Endothelial cell of umbilical vein (primary cell): ENCODE measurements at regions not wholly inside any gene's neighbourhood (a gene's known extent, or its start where the extent isn't known, plus 50 kb on each side); places are given as distances from the start of the nearest gene placed in this dataset.

Experiments used
- BruUV-seq: library from RNA; stranded (reverse); fragments of 400-500 nt; replicated peaks from 2 replicates; lab custom pipeline; 2021; lab: Mats Ljungman, UMichigan
- CTCF ChIA-PET: fragments of 300-600, 350-600 bp; sonication (Branson Sonifier 250); formaldehyde crosslinking; loops from one replicate; lab custom pipeline; 2021; ENCODE audit warnings: antibody characterized with exemption, inconsistent platforms; lab: Charles Lee
- POLR2A ChIA-PET: fragments of 300-600, 350-600 bp; sonication (Branson Sonifier 250); formaldehyde crosslinking; loops from one replicate; lab custom pipeline; 2021; ENCODE audit warnings: antibody characterized with exemption, inconsistent platforms; lab: Charles Lee
- DNase-seq: peaks from one replicate; pipeline ENCODE4 v3.0.0-alpha.2; 2011; ENCODE audit warnings: low read depth, low spot score
- FAIRE-seq: peaks from 2 replicates; lab custom pipeline; 2011; peaks lifted over from hg19 to GRCh38; lab: Jason Lieb, UNC
- H2AFZ ChIP-seq: 2 replicates; pipeline ENCODE4 v1.6.0; 2012; ENCODE audit warnings: low read depth, low read length, control low read depth, inconsistent platforms
- H3K27ac ChIP-seq: 2 replicates; pipeline ENCODE4 v1.5.1; 2011; ENCODE audit warnings: low read depth, mild to moderate bottlenecking, control low read depth, low read length, moderate library complexity; ENCODE audit not compliant: insufficient read depth
- H3K27me3 ChIP-seq, 2 experiments: 2 replicates each; pipeline versions ENCODE4 v1.6.0 to v1.6.1; 2011; ENCODE audit warnings: low read length in 2 of 2, mixed read lengths in 1 of 2; ENCODE audit not compliant: control insufficient read depth in 2 of 2, insufficient read depth in 2 of 2
- H3K36me3 ChIP-seq, 2 experiments: 2 replicates in 1 of 2; 3 replicates in 1 of 2; pipeline ENCODE4 v1.5.1; 2011; ENCODE audit warnings: low read length in 2 of 2, mild to moderate bottlenecking in 1 of 2, moderate library complexity in 1 of 2; ENCODE audit not compliant: control insufficient read depth in 2 of 2, insufficient read depth in 2 of 2; ENCODE audit errors: extremely low read depth in 1 of 2
- H3K4me1 ChIP-seq: 3 replicates; pipeline ENCODE4 v1.5.1; 2011; ENCODE audit warnings: mild to moderate bottlenecking, low read length; ENCODE audit not compliant: control insufficient read depth, insufficient read depth; ENCODE audit errors: extremely low read depth
- H3K4me2 ChIP-seq: 2 replicates; pipeline ENCODE4 v1.6.1; 2011; ENCODE audit warnings: low read length, control low read depth, mixed read lengths; ENCODE audit not compliant: insufficient read depth
- H3K4me3 ChIP-seq, 3 experiments: fragments of 200-600 bp in 1 of 3; sonication (generic), shearing (Covaris generic) in 1 of 3; replicated peaks in 1 of 3; 2 replicates each; pipeline ENCODE4 v1.5.1; 2011 to 2016; ENCODE audit warnings: control low read depth in 3 of 3, low read length in 3 of 3, mild to moderate bottlenecking in 2 of 3, inconsistent platforms in 1 of 3, low read depth in 1 of 3, moderate library complexity in 1 of 3; ENCODE audit not compliant: insufficient read depth in 1 of 3
- H3K79me2 ChIP-seq: 2 replicates; pipeline ENCODE4 v1.6.0; 2012; ENCODE audit warnings: low read length, inconsistent platforms; ENCODE audit not compliant: control insufficient read depth, insufficient read depth
- H3K9ac ChIP-seq: replicated peaks from 2 replicates; pipeline ENCODE3; 2011; ENCODE audit warnings: low read length, control low read depth; ENCODE audit not compliant: insufficient read depth; ENCODE audit errors: extremely low read depth
- H3K9me1 ChIP-seq: replicated peaks from 3 replicates; pipeline ENCODE4 v1.6.0; 2011; ENCODE audit warnings: mild to moderate bottlenecking, low read length; ENCODE audit not compliant: control insufficient read depth, insufficient read depth; ENCODE audit errors: extremely low read depth
- H3K9me3 ChIP-seq: replicated peaks from 2 replicates; pipeline ENCODE4 v1.5.1; 2012; ENCODE audit warnings: low read length, inconsistent platforms; ENCODE audit not compliant: control insufficient read depth, insufficient read depth
- H4K20me1 ChIP-seq: replicated peaks from 2 replicates; pipeline ENCODE3; 2011; ENCODE audit warnings: mild to moderate bottlenecking, low read length; ENCODE audit not compliant: control insufficient read depth, insufficient read depth; ENCODE audit errors: extremely low read depth
- CTCF ChIP-seq, 2 donors: IDR thresholded peaks; 1 replicate in 1 of 2; 2 replicates in 1 of 2; pipeline ENCODE4 v1.5.1; 2011; ENCODE audit warnings: low read length in 2 of 2, mild to moderate bottlenecking in 2 of 2, moderate library complexity in 2 of 2, control low read depth in 1 of 2, inconsistent platforms in 1 of 2, low read depth in 1 of 2; ENCODE audit not compliant: insufficient read depth in 1 of 2; ENCODE audit errors: extremely low read depth in 1 of 2
- FOS ChIP-seq: IDR thresholded peaks from 2 replicates; pipeline ENCODE4 v1.6.1; 2011; ENCODE audit warnings: mild to moderate bottlenecking, low read length, moderate library complexity, borderline replicate concordance; ENCODE audit not compliant: insufficient read depth
- GATA2 ChIP-seq: IDR thresholded peaks from 2 replicates; pipeline ENCODE4 v1.7.0; 2011; ENCODE audit warnings: low read depth, mild to moderate bottlenecking, moderate library complexity, mixed read lengths, low read length; ENCODE audit not compliant: insufficient read length, insufficient read depth
- JUN ChIP-seq: IDR thresholded peaks from 2 replicates; pipeline ENCODE4 v1.6.1; 2011; ENCODE audit warnings: borderline replicate concordance, low read depth; ENCODE audit not compliant: insufficient read length, insufficient read depth
- MAX ChIP-seq: IDR thresholded peaks from 2 replicates; pipeline ENCODE4 v1.6.1; 2011; ENCODE audit not compliant: insufficient read depth, insufficient read length
- POLR2A ChIP-seq: IDR thresholded peaks from 2 replicates; pipeline ENCODE4 v1.6.1; 2012; ENCODE audit warnings: low read depth, mild to moderate bottlenecking, control low read depth, low read length
- POLR2AphosphoS5 ChIP-seq: IDR thresholded peaks from 2 replicates; pipeline ENCODE4 v1.6.1; 2012; ENCODE audit warnings: low read depth, mild to moderate bottlenecking, control low read depth, low read length, moderate library complexity; ENCODE audit not compliant: insufficient read depth
- dilution Hi-C: fragments of 300-500 bp; cut with MboI; formaldehyde crosslinking; loops from one replicate; pipeline ENCODE4 v1.15.0; 2019; ENCODE audit warnings: low sequenced_read_pairs; ENCODE audit not compliant: extremely low pct_ligation_motif_present
- intact Hi-C: fragments of 100-400 bp; cut with micrococcal nuclease; formaldehyde crosslinking; loops from one replicate; pipeline ENCODE4 v1.10.0; 2022

GRCh38 chr11:69869311-69869939 lies 50.2 kb upstream of the FGF3 start:
- Histone ChIP-seq H3K9me1 (no peaks in the 10 kb centered on the region), H3K27ac (no peak overlapping the region), H3K27me3 (peaks cover 14 to 23% of the 10 kb centered on the region in 2 experiments), H3K79me2 (no peaks in the 10 kb centered on the region), H3K4me1 (no peaks in the 10 kb centered on the region), H4K20me1 (no peaks in the 10 kb centered on the region), H3K4me2 (no peak overlapping the region), H3K9me3 (no peaks in the 10 kb centered on the region), H2AFZ (no peak overlapping the region), H3K36me3 (no peaks in the 10 kb centered on the region), H3K9ac (no peak overlapping the region), H3K4me3 (no peak overlapping the region)
- DNase-seq (no peak), FAIRE-seq (no peak)
- POLR2A ChIA-PET: no interaction called here
- dilution Hi-C loops: no loop called here
- TF ChIP-seq JUN (no peak), CTCF (IDR thresholded peaks at IDR 0.05; ENCODE audit: extremely low read depth in 1 of 2, insufficient read depth in 1 of 2, low read depth in 1 of 2, low read length in 2 of 2) (no peak), POLR2A (no peak), GATA2 (no peak), MAX (no peak), FOS (no peak), POLR2AphosphoS5 (no peak)
- BruUV-seq: no TSS peak
- intact Hi-C loops: no loop called here
- CTCF ChIA-PET: no interaction called here
